GM18498 (cell line): ENCODE measurements at regions not wholly inside any gene's neighbourhood (a gene's known extent, or its start where the extent isn't known, plus 50 kb on each side); places are given as distances from the start of the nearest gene placed in this dataset.
A peak's percentile ranks its signal among the peaks of the same experiment; 100 is the strongest.
"Not testable (repeated sequence)": the region's sequence is repeated elsewhere in the genome, so short reads cannot be mapped to it uniquely, and the experiment has no call there.

Experiments used
- ATAC-seq: cut with Tn5 transposase; IDR thresholded peaks from one replicate; pipeline ENCODE4 v1.9.1; 2021; ENCODE audit warnings: mild to moderate bottlenecking, moderate library complexity; ENCODE audit not compliant: unreplicated experiment

- ATAC-seq: no peak
Measured at GRCh38 chr9:31730398-31730797, 654.0 kb upstream of the ACO1 start.

- no peak for ATAC-seq
Measured at GRCh38 chr9:31733166-31733565, 651.3 kb upstream of the ACO1 start.

GRCh38 chr9:31736581-31737179 lies 647.8 kb upstream of the ACO1 start:
- ATAC-seq: no peak

GRCh38 chr9:31740705-31741104 lies 643.7 kb upstream of the ACO1 start:
- ATAC-seq: no peak

- ATAC-seq: no peak
Measured at GRCh38 chr9:31744589-31744988, 639.9 kb upstream of the ACO1 start.

GRCh38 chr9:31745468-31745867 lies 639.0 kb upstream of the ACO1 start:
- ATAC-seq: no peak

GRCh38 chr9:31745886-31746285 lies 638.6 kb upstream of the ACO1 start:
- ATAC-seq: no peak

GRCh38 chr9:31753756-31754155 lies 630.7 kb upstream of the ACO1 start:
- ATAC-seq: no peak

GRCh38 chr9:31759703-31760102 lies 624.7 kb upstream of the ACO1 start:
- no peak for ATAC-seq

GRCh38 chr9:31774021-31774420 lies 610.4 kb upstream of the ACO1 start:
- not testable (repeated sequence) for ATAC-seq

- ATAC-seq: no peak
Measured at GRCh38 chr9:31774571-31774970, 609.9 kb upstream of the ACO1 start.

GRCh38 chr9:31776471-31776870 lies 608.0 kb upstream of the ACO1 start:
- no peak for ATAC-seq

GRCh38 chr9:31783491-31783890 lies 601.0 kb upstream of the ACO1 start:
- no peak for ATAC-seq

GRCh38 chr9:31790720-31791119 lies 593.7 kb upstream of the ACO1 start:
- no peak for ATAC-seq

GRCh38 chr9:31799953-31800609 lies 584.4 kb upstream of the ACO1 start:
- ATAC-seq: peak; percentile 61

GRCh38 chr9:31807574-31808256 lies 576.7 kb upstream of the ACO1 start:
- no peak for ATAC-seq

GRCh38 chr9:31808766-31809165 lies 575.7 kb upstream of the ACO1 start:
- ATAC-seq: no peak

GRCh38 chr9:31820426-31820825 lies 564.0 kb upstream of the ACO1 start:
- no peak for ATAC-seq

- ATAC-seq: no peak
Measured at GRCh38 chr9:31821583-31821982, 562.9 kb upstream of the ACO1 start.

- no peak for ATAC-seq
Measured at GRCh38 chr9:31823365-31823764, 561.1 kb upstream of the ACO1 start.

GRCh38 chr9:31824860-31825259 lies 559.6 kb upstream of the ACO1 start:
- no peak for ATAC-seq

GRCh38 chr9:31837211-31837610 lies 547.2 kb upstream of the ACO1 start:
- no peak for ATAC-seq
